Nephron progenitor cell (in vitro differentiated cells): ENCODE measurements at regions not wholly inside any gene's neighbourhood (a gene's known extent, or its start where the extent isn't known, plus 50 kb on each side); places are given as distances from the start of the nearest gene placed in this dataset.

Source experiments
- DNase-seq: peaks from one replicate; pipeline ENCODE4 v3.0.0; 2021
- H3K27ac Mint-ChIP-seq: 2 replicates; pipeline ENCODE4 v1.8.0; 2021; ENCODE audit warnings: mild to moderate bottlenecking, moderate library complexity, mixed read lengths
- H3K27me3 Mint-ChIP-seq: 2 replicates; pipeline ENCODE4 v1.8.0; 2021; ENCODE audit warnings: mild to moderate bottlenecking, low read depth, mixed read lengths; ENCODE audit not compliant: poor library complexity
- H3K36me3 Mint-ChIP-seq: 2 replicates; pipeline ENCODE4 v1.8.0; 2021; ENCODE audit warnings: low read depth, mixed read lengths
- H3K4me1 Mint-ChIP-seq: 2 replicates; pipeline ENCODE4 v1.8.0; 2021; ENCODE audit warnings: mixed read lengths
- H3K4me3 Mint-ChIP-seq: 2 replicates; pipeline ENCODE4 v1.8.0; 2021; ENCODE audit warnings: mild to moderate bottlenecking, moderate library complexity, mixed read lengths
- H3K9me3 Mint-ChIP-seq: 2 replicates; pipeline ENCODE4 v1.8.0; 2021; ENCODE audit warnings: mild to moderate bottlenecking, moderate library complexity, mixed read lengths
- CTCF ChIP-seq: fragments of 200-600 bp; sonication (generic); IDR thresholded peaks from 2 replicates; pipeline ENCODE4 v1.5.0; 2021; ENCODE audit warnings: antibody characterized with exemption

GRCh38 chr2:228334180-228334579 lies 152.7 kb upstream of the SPHKAP start:
- H3K27ac Mint-ChIP-seq = no peak overlapping the region
- DNase-seq = no peak
- peaks cover 3% of the 10 kb centered on the region for H3K27me3 Mint-ChIP-seq
- H3K4me1 Mint-ChIP-seq = no peaks in the 10 kb centered on the region
- no peak for TF ChIP-seq CTCF
- H3K9me3 Mint-ChIP-seq = peaks cover 19% of the 10 kb centered on the region
- H3K4me3 Mint-ChIP-seq = no peak overlapping the region
- H3K36me3 Mint-ChIP-seq = no peaks in the 10 kb centered on the region

- Mint-ChIP-seq H3K4me1 (no peaks in the 10 kb centered on the region), H3K36me3 (no peaks in the 10 kb centered on the region)
- DNase-seq = no peak
Observed at GRCh38 chr2:228329282-228329681, 147.8 kb upstream of the SPHKAP start.

GRCh38 chr2:228321015-228321414 lies 139.5 kb upstream of the SPHKAP start:
- DNase-seq = no peak
- Mint-ChIP-seq H3K9me3 (peaks cover 6% of the 10 kb centered on the region), H3K36me3 (no peaks in the 10 kb centered on the region), H3K4me1 (peaks cover 9% of the 10 kb centered on the region), H3K27ac (no peak overlapping the region), H3K27me3 (no peaks in the 10 kb centered on the region), H3K4me3 (no peak overlapping the region)
- TF ChIP-seq CTCF = no peak

More at GRCh38 chr2:228329282-228329681, 147.8 kb upstream of the SPHKAP start:
- TF ChIP-seq CTCF = no peak
- H3K27me3 Mint-ChIP-seq = no peaks in the 10 kb centered on the region
- peaks cover 44% of the 10 kb centered on the region for H3K9me3 Mint-ChIP-seq
- H3K4me3 Mint-ChIP-seq = no peak overlapping the region
- no peak overlapping the region for H3K27ac Mint-ChIP-seq

GRCh38 chr2:228318218-228318617 lies 136.7 kb upstream of the SPHKAP start:
- Mint-ChIP-seq H3K4me3 (no peak overlapping the region), H3K27me3 (no peaks in the 10 kb centered on the region), H3K27ac (no peak overlapping the region), H3K36me3 (no peaks in the 10 kb centered on the region), H3K4me1 (peaks cover 9% of the 10 kb centered on the region), H3K9me3 (no peaks in the 10 kb centered on the region)
- TF ChIP-seq CTCF = peak; percentile 62
- DNase-seq = peak; percentile 28

- no peaks in the 10 kb centered on the region for H3K9me3 Mint-ChIP-seq
- DNase-seq = no peak
- no peaks in the 10 kb centered on the region for H3K27me3 Mint-ChIP-seq
- H3K27ac Mint-ChIP-seq = no peak overlapping the region
- no peaks in the 10 kb centered on the region for H3K36me3 Mint-ChIP-seq
- H3K4me3 Mint-ChIP-seq = no peak overlapping the region
- H3K4me1 Mint-ChIP-seq = no peaks in the 10 kb centered on the region
- no peak for TF ChIP-seq CTCF
Observed at GRCh38 chr2:228312172-228312571, 130.7 kb upstream of the SPHKAP start.

GRCh38 chr2:228303960-228304359 lies 122.5 kb upstream of the SPHKAP start:
- H3K27ac Mint-ChIP-seq = no peak overlapping the region
- DNase-seq = no peak
- H3K9me3 Mint-ChIP-seq = no peaks in the 10 kb centered on the region
- no peaks in the 10 kb centered on the region for H3K36me3 Mint-ChIP-seq
- H3K27me3 Mint-ChIP-seq = no peaks in the 10 kb centered on the region
- no peak overlapping the region for H3K4me3 Mint-ChIP-seq
- no peak for TF ChIP-seq CTCF
- H3K4me1 Mint-ChIP-seq = no peaks in the 10 kb centered on the region
